ENCODE measurements at regions not wholly inside any gene's neighbourhood (a gene's known extent, or its start where the extent isn't known, plus 50 kb on each side); places are given as distances from the start of the nearest gene placed in this dataset.

GRCh38 chr2:42882756-42883155 is 90.4 kb upstream of the HAAO start:
- DNase-seq, result no peak

GRCh38 chr2:42881732-42882131 is 89.3 kb upstream of the HAAO start:
- no peak for TF ChIP-seq CTCF (IDR thresholded peaks at IDR 0.05)
- no peaks in the 10 kb centered on the region for H3K27me3 Mint-ChIP-seq
- no peaks in the 10 kb centered on the region for H3K36me3 Mint-ChIP-seq (ENCODE audit: low read depth)
- H3K27ac Mint-ChIP-seq, result no peak overlapping the region
- peaks cover 29% of the 10 kb centered on the region for H3K4me1 Mint-ChIP-seq (ENCODE audit: low read depth)
- ChIA-PET POLR2A (no interaction called here), CTCF (interaction anchor here (1.2 kb wide), 1 partner anchor 63 kb away, joined by 3 read pairs; no protein-coding TSS in a partner anchor)
- intact Hi-C loops (cut with micrococcal nuclease), result no loop called here
- ATAC-seq, result peak; percentile 28
- peak; percentile 22 for DNase-seq
- H3K4me3 Mint-ChIP-seq, result no peak overlapping the region
- H3K9me3 Mint-ChIP-seq, result no peaks in the 10 kb centered on the region

More at GRCh38 chr2:42882756-42883155, 90.4 kb upstream of the HAAO start:
- no peak for TF ChIP-seq CTCF (IDR thresholded peaks at IDR 0.05)
- ChIA-PET CTCF (interaction anchor here (0.6 to 1.3 kb wide), 2 partner anchors 12 to 24 kb away, joined by 3 to 4 read pairs; no protein-coding TSS in a partner anchor), POLR2A (no interaction called here)
- H3K4me3 Mint-ChIP-seq, result no peak overlapping the region
- peaks cover 29% of the 10 kb centered on the region for H3K4me1 Mint-ChIP-seq (ENCODE audit: low read depth)
- no peaks in the 10 kb centered on the region for H3K36me3 Mint-ChIP-seq (ENCODE audit: low read depth)
- no peaks in the 10 kb centered on the region for H3K27me3 Mint-ChIP-seq
- H3K27ac Mint-ChIP-seq, result no peak overlapping the region
- H3K9me3 Mint-ChIP-seq, result no peaks in the 10 kb centered on the region
- intact Hi-C loops (cut with micrococcal nuclease), result no loop called here
- ATAC-seq, result no peak

GRCh38 chr2:42880738-42881690 is 88.6 kb upstream of the HAAO start:
- POLR2A ChIA-PET, result interaction anchor here (0.5 kb wide), 1 partner anchor 164 kb away, joined by 3 read pairs; no protein-coding TSS in a partner anchor
- ATAC-seq (no peak), DNase-seq (no peak)
- no peaks in the 10 kb centered on the region for H3K9me3 Mint-ChIP-seq
- peaks cover 29% of the 10 kb centered on the region for H3K4me1 Mint-ChIP-seq (ENCODE audit: low read depth)
- no peak overlapping the region for H3K27ac Mint-ChIP-seq
- no peak overlapping the region for H3K4me3 Mint-ChIP-seq
- H3K36me3 Mint-ChIP-seq (ENCODE audit: low read depth), result no peaks in the 10 kb centered on the region
- intact Hi-C loops (cut with micrococcal nuclease), result no loop called here
- CTCF ChIA-PET, result interaction anchor here (0.8 to 1.2 kb wide), 2 partner anchors 22 to 63 kb away, joined by 3 to 4 read pairs; no protein-coding TSS in a partner anchor
- no peak for TF ChIP-seq CTCF (IDR thresholded peaks at IDR 0.05)
- H3K27me3 Mint-ChIP-seq, result no peaks in the 10 kb centered on the region

DNA sequence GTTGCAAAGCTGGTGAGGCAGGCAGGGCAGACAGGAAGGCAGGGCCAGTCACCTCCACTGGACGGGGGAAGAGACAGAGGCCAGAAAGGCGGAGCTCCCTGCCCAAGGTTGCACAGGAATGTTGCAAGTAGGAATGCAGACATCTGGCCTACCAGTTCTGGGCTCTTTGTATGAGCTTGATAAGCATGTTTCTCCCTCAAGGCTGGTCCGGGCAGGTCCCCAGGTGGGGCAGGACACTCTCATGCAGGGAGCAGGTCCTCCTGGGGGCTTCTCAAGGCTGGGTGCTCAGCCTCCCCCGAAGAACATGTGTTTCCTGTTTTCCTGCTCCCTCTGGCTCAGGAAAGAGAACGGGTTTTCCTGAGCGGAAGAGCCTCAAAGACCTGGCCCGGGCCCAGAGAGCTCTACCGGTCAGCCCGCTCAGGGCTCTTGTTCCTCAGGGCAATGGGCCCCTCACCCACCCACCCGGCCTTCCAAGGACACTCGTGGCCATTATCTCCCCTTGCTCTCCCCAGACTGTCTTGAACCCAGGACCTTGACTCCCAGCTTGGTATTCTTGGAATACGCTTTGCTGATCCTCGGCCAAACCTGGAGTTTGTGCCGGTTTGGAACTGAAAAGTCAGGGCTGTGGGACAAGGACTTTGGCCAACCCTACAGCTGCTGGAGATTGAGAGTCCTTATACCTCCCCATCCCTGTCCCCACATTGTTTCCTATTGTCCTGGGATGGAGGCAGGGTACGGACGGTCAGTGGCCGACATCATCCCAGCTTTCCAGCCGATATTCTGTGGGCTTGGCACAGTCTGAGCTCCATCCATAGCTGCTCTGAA is 87.7 kb upstream of the HAAO start:
- peaks cover 29% of the 10 kb centered on the region for H3K4me1 Mint-ChIP-seq (ENCODE audit: low read depth)
- intact Hi-C loops (cut with micrococcal nuclease), result no loop called here
- no peaks in the 10 kb centered on the region for H3K9me3 Mint-ChIP-seq
- no peak for ATAC-seq
- no peaks in the 10 kb centered on the region for H3K27me3 Mint-ChIP-seq
- no peak overlapping the region for H3K4me3 Mint-ChIP-seq
- H3K36me3 Mint-ChIP-seq (ENCODE audit: low read depth), result no peaks in the 10 kb centered on the region
- ChIA-PET POLR2A (no interaction called here), CTCF (interaction anchor here (0.8 to 3.2 kb wide), 2 partner anchors 21 kb away, joined by 4 to 19 read pairs; no protein-coding TSS in a partner anchor)
- TF ChIP-seq CTCF (IDR thresholded peaks at IDR 0.05), result no peak
- no peak overlapping the region for H3K27ac Mint-ChIP-seq
- DNase-seq, result no peak

Data from activated CD8-positive, alpha-beta T cell treated with anti-CD3 and anti-CD28 coated beads for 36 hours (primary cell).